ENCODE measurements at regions not wholly inside any gene's neighbourhood (a gene's known extent, or its start where the extent isn't known, plus 50 kb on each side); places are given as distances from the start of the nearest gene placed in this dataset.

GRCh38 chr3:74510261-74510818 is 104.1 kb downstream of the CNTN3 start:
- TF ChIP-seq CTCF (conservative IDR thresholded peaks at IDR 0.05) = no peak
- H3K27ac ChIP-seq = no peak overlapping the region

GRCh38 chr3:74507691-74508090 is 106.8 kb downstream of the CNTN3 start:
- no peak overlapping the region for H3K27ac ChIP-seq
- no peak for TF ChIP-seq CTCF (conservative IDR thresholded peaks at IDR 0.05)

GRCh38 chr3:74506246-74506645 is 108.2 kb downstream of the CNTN3 start:
- H3K27ac ChIP-seq = no peak overlapping the region
- TF ChIP-seq CTCF (conservative IDR thresholded peaks at IDR 0.05) = no peak

- no peak for TF ChIP-seq CTCF (conservative IDR thresholded peaks at IDR 0.05)
These were observed 113.5 kb downstream of the CNTN3 start for GRCh38 chr3:74501007-74501406.

GRCh38 chr3:74500257-74500656 is 114.2 kb downstream of the CNTN3 start:
- TF ChIP-seq CTCF (conservative IDR thresholded peaks at IDR 0.05) = no peak
- H3K27ac ChIP-seq = no peak overlapping the region

More at GRCh38 chr3:74501007-74501406, 113.5 kb downstream of the CNTN3 start:
- H3K27ac ChIP-seq = no peak overlapping the region

GRCh38 chr3:74491874-74492273 is 122.6 kb downstream of the CNTN3 start:
- TF ChIP-seq CTCF (conservative IDR thresholded peaks at IDR 0.05) = no peak

GRCh38 chr3:74489050-74489792 is 125.2 kb downstream of the CNTN3 start:
- no peak overlapping the region for H3K27ac ChIP-seq
- TF ChIP-seq CTCF (conservative IDR thresholded peaks at IDR 0.05) = no peak

More at GRCh38 chr3:74491874-74492273, 122.6 kb downstream of the CNTN3 start:
- no peak overlapping the region for H3K27ac ChIP-seq
